ENCODE measurements at regions not wholly inside any gene's neighbourhood (a gene's known extent, or its start where the extent isn't known, plus 50 kb on each side); places are given as distances from the start of the nearest gene placed in this dataset.

- H3K4me3 ChIP-seq (ENCODE audit: control insufficient read depth, low read depth, low read length): no peak overlapping the region
- DNase-seq (ENCODE audit: low read depth): no peak
- TF ChIP-seq, protein P1, sequence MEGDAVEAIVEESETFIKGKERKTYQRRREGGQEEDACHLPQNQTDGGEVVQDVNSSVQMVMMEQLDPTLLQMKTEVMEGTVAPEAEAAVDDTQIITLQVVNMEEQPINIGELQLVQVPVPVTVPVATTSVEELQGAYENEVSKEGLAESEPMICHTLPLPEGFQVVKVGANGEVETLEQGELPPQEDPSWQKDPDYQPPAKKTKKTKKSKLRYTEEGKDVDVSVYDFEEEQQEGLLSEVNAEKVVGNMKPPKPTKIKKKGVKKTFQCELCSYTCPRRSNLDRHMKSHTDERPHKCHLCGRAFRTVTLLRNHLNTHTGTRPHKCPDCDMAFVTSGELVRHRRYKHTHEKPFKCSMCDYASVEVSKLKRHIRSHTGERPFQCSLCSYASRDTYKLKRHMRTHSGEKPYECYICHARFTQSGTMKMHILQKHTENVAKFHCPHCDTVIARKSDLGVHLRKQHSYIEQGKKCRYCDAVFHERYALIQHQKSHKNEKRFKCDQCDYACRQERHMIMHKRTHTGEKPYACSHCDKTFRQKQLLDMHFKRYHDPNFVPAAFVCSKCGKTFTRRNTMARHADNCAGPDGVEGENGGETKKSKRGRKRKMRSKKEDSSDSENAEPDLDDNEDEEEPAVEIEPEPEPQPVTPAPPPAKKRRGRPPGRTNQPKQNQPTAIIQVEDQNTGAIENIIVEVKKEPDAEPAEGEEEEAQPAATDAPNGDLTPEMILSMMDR (conservative IDR thresholded peaks at IDR 0.05; ENCODE audit: control insufficient read depth, insufficient read depth, low read depth, low read length): no peak
These were observed 190.0 kb downstream of the DHX35 start for GRCh38 chr20:39152126-39152525.

- no peak overlapping the region for H3K4me3 ChIP-seq (ENCODE audit: control insufficient read depth, low read depth, low read length)
- no peak for DNase-seq (ENCODE audit: low read depth)
- TF ChIP-seq, protein P1 (conservative IDR thresholded peaks at IDR 0.05; ENCODE audit: control insufficient read depth, insufficient read depth, low read depth, low read length): no peak
These were observed 188.4 kb downstream of the DHX35 start for GRCh38 chr20:39150501-39150900.

DNA sequence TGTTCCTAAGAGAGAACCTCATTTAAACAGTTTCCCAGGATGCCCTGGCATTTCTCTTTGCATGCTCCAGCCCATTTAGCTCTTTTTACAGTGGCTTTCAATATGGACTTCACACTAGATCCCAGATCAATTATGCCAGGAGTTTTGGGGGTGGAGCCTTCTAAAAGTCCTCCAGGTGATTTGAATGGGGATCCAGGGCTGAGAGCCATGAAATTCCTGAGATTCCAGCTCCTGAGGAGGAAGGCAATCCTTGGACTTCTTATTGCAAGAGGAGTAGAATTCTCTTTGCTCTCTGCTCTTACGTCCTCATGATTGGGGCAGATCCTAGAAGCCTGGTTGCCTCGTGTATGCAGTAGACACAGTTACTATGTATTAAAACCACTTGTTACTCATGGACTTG, 184.2 kb downstream of the DHX35 start:
- no peak for DNase-seq (ENCODE audit: low read depth)
- H3K4me3 ChIP-seq (ENCODE audit: control insufficient read depth, low read depth, low read length): no peak overlapping the region
- TF ChIP-seq, protein P1 (conservative IDR thresholded peaks at IDR 0.05; ENCODE audit: control insufficient read depth, insufficient read depth, low read depth, low read length): no peak

GRCh38 chr20:39145921-39146320, 183.8 kb downstream of the DHX35 start:
- TF ChIP-seq, protein P1 (conservative IDR thresholded peaks at IDR 0.05; ENCODE audit: control insufficient read depth, insufficient read depth, low read depth, low read length): no peak
- no peak for DNase-seq (ENCODE audit: low read depth)
- H3K4me3 ChIP-seq (ENCODE audit: control insufficient read depth, low read depth, low read length): no peak overlapping the region

- H3K4me3 ChIP-seq (ENCODE audit: control insufficient read depth, low read depth, low read length): no peak overlapping the region
- DNase-seq (ENCODE audit: low read depth): no peak
- TF ChIP-seq, protein P1 (conservative IDR thresholded peaks at IDR 0.05; ENCODE audit: control insufficient read depth, insufficient read depth, low read depth, low read length): no peak
These were observed 182.6 kb downstream of the DHX35 start for GRCh38 chr20:39144757-39145156.

GRCh38 chr20:39142407-39143096, 180.4 kb downstream of the DHX35 start:
- no peak for DNase-seq (ENCODE audit: low read depth)
- TF ChIP-seq, protein P1 (conservative IDR thresholded peaks at IDR 0.05; ENCODE audit: control insufficient read depth, insufficient read depth, low read depth, low read length): no peak
- H3K4me3 ChIP-seq (ENCODE audit: control insufficient read depth, low read depth, low read length): no peak overlapping the region
